Caki2 (cell line): ENCODE measurements at regions not wholly inside any gene's neighbourhood (a gene's known extent, or its start where the extent isn't known, plus 50 kb on each side); places are given as distances from the start of the nearest gene placed in this dataset.
A peak's percentile ranks its signal among the peaks of the same experiment; 100 is the strongest.
"Not testable (repeated sequence)": the region's sequence is repeated elsewhere in the genome, so short reads cannot be mapped to it uniquely, and the experiment has no call there.

Experiments used
- DNase-seq: peaks from one replicate; pipeline ENCODE4 v3.0.0-alpha.2; 2015; ENCODE audit warnings: low read depth
- in situ Hi-C: cut with HindIII; loops from 2 replicates; pipeline ENCODE4 v1.10.0; 2016; ENCODE audit warnings: low sequenced_read_pairs, low pct_unique_long_range_greater_than_20kb, mixed read lengths

DNA sequence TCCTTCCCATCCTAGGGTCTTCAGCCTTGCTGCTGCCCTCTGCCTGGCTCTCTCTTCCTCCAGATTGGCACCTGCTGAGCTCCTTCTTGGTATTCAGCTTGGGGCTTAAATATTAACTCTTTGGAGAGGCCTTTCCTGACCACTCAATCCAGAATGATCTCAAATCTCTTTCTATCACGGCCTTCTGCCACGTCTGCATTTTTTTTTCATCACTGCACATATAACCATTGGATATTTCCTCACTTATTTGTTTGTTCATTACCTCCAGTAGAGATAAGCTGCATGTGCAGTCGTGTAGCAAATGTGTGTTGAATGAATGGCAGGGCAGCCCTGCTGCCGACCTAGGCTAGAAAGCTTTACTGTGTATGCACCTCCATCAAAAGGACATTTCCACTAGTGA, 51.6 kb upstream of the MPP7 start:
- in situ Hi-C loops: no loop called here
- no peak for DNase-seq

- in situ Hi-C loops: no loop called here
- DNase-seq: no peak
Measured at GRCh38 chr10:28355376-28355775, 52.5 kb upstream of the MPP7 start.

GRCh38 chr10:28359334-28359733, 56.5 kb upstream of the MPP7 start:
- DNase-seq: no peak
- in situ Hi-C loops: no loop called here

DNA sequence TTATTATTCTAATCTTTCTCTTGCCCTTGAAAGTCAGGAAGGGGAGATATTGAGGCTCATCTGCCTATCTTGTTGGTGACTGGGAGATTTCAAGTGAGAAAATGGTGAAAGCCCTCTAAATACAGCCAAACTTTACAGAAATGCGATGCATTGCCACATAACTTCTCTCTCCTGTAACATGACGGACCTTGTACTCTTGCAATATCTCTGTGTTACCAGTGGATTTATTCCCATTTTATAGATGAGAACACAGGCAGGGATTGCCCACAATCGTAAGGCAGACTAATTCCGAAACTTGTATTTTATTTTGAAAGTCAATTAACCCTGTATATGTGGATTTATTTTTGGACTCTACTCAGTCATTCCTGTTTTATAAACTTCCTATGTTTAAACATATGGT, 57.3 kb upstream of the MPP7 start:
- DNase-seq: no peak
- in situ Hi-C loops: no loop called here

- in situ Hi-C loops: no loop called here
- DNase-seq: no peak
Measured at GRCh38 chr10:28363376-28363775, 60.5 kb upstream of the MPP7 start.

DNA sequence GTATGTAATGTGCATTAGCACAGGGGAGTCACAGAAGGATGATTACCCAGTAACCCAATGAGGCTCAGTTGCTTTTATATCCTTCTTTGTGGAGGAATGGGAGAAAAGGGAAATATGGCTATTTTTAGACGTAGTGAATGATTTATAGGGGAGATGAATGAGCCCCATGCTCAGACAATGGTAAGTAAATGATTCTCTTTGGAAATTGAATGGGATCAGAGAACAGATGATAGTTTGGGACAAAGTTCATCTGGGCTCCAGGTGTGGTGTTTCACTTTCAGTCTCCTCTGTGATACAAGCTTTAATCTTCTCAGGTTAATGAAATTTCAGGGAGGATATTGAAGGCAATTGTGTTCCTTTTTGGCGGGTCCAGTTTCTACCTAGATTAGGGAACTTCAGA, 63.0 kb upstream of the MPP7 start:
- DNase-seq: peak; percentile 12
- in situ Hi-C loops: no loop called here

DNA sequence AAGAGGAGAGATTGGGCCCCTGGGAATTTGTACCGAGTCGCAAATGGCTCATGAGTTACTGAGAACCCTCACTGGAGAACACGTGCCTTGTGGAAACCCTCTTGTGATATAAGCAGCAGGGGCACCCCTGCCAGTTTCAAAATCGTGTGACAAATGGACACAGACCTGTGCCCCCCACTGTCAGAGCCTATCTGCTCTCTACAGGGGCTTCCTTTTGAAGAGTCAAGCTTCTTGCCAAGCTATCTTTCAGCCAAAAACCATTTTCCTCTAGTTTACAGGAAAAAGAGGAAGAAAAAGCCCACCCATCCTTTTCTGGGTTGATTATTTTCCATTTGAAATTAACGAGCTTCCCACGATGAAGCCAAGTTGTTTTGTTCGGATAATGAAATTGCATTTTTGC, 64.1 kb upstream of the MPP7 start:
- in situ Hi-C loops: no loop called here

DNA sequence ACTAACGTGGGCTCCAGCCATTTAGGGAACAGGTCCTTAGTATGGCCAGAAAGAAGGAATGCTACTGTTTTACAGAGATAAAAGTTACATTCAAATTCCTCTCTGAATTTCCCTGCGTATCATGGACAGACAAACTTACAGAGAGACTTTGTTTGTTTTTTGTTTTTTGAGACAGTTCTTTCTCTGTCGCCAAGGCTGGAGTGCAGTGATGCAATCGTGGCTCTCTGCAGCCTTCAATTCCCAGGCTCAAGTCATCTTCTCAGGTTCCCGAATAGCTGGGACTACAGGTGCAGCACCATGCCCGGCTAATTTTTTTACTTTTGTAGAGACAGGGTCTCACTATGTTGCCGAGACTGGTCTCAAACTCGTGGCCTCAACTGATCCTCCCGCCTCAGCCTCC, 64.5 kb upstream of the MPP7 start:
- in situ Hi-C loops: no loop called here
- no peak for DNase-seq

More for the DNA sequence above, 64.1 kb upstream of the MPP7 start:
- DNase-seq: no peak

GRCh38 chr10:28367929-28368484, 65.1 kb upstream of the MPP7 start:
- no peak for DNase-seq
- in situ Hi-C loops: no loop called here

DNA sequence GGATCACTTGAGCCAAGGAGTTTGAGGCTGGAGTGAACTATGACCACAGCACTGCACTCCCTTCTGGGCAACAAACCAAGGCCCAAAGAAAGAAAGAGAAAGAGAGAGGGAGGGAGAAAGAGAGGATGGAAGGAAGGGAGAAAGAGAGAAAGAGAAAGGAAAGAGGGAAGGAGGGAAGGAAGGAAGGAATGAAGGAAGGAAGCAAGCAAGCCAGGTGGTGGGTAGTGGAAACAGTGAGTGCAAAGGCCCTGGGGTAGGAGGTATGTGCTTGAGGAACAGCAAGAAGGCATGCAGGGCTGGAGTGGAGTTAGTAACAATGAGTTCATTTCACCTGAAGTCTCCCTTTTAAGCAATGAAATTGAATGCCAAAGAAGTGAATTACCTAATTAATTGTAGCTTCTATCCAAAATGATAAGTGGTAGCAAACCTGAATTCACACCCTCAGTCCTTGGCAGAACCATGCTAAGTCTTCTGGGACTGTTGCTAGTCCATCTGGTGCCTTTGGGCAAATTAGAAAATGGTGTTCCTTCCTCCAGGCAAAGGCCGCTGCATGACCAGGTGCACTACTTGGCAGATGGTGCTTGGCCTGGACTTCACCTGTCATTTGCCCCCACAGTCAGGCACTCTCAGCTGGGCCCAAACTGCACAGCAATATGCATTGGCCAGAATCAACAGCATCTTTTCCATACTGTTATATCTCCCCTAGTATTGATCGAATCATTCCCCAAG, 67.4 kb upstream of the MPP7 start:
- in situ Hi-C loops: no loop called here
- no peak for DNase-seq

- DNase-seq, in situ Hi-C loops: not testable (repeated sequence)
Measured at GRCh38 chr10:28371638-28372037, 68.8 kb upstream of the MPP7 start.

GRCh38 chr10:28374036-28374435, 71.2 kb upstream of the MPP7 start:
- in situ Hi-C loops: no loop called here
- no peak for DNase-seq

DNA sequence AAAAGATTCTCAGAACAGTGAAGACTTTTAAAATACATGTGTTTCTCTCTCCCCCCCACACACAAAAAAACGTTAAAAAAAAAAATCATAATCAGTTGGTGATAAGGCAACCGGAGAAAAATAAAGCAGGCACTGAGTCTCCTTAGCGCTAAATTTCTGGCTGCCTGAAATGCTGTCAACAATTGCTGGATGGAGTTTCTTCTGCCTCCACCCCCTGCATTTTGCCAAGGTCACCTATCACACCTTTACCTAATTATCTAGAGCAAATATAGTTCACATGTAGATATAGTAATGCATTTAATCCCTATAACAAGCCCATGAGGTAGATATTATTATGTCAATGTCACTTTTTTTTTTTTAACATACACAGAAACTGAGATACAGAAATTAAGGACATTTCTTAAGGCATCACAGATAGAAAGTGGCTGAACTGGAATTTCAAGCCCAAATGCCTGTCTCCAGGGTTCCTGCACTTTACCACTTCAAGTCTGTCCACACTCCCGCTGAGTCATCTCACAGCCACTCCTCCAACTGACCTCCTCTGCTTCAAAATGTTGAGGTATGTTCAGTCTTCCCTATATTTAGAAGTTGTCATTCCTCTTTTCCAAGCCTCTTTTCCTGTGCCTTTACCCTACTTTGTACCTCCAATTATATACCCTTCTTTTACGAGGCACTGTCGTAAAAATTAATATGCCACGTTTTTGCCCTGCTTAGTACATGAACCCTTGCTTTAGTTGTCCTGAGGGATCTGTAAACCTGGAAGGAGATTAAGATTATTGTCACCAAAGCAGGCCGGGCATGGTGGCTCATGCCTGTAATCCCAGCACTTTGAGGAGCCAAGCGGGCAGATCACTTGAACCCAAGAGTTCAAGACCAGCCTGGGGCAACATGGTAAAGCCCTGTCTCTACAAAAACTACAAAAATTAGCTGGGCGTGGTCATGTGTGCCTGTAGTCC, 72.8 kb upstream of the MPP7 start:
- peak; percentile 46 for DNase-seq
- in situ Hi-C loops: no loop called here

GRCh38 chr10:28378986-28379585, 76.2 kb upstream of the MPP7 start:
- in situ Hi-C loops: no loop called here
- no peak for DNase-seq

DNA sequence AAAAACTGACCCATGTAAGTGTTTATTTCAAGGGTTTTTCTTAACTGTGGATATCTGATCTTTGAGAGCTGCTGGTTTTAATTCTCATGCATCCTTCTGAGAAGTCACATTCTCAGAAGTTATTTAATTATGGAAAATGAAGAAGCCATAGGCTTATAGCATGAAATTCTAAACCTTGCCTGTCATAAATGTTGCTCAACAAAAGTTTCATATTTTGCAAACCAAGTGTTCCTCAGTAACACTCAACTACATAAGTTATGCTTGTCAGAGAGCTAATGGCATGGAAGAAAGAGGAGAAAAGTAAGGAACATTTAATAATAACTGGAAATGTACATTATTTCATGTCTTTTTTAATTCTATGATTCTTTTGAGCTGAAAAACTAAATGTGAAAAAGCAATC, 78.6 kb upstream of the MPP7 start:
- in situ Hi-C loops: no loop called here
- DNase-seq: no peak

DNA sequence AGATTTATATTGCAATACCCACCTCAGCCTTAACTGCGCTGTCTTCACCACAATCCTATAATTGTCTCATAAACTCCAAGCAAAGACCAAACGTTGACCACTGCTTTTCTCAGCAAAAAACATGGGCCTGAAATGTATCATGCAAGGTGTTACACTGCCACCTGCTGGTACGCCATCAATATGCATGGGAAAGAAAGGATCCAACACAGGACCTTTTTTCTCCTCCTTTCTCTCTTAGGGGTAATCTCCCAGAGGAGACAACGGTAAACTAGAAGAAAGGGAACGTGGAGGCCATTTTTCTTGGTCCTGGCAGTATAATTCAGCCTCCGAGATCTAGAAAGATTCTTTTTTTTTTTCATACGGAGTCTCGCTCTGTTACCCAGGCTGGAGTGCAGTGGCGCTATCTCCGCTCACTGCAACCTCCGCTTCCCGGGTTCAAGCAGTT, 79.1 kb upstream of the MPP7 start:
- in situ Hi-C loops: no loop called here
- peak; percentile 84 for DNase-seq

GRCh38 chr10:28382525-28383269, 79.8 kb upstream of the MPP7 start:
- in situ Hi-C loops: no loop called here
- no peak for DNase-seq

- in situ Hi-C loops: no loop called here
- DNase-seq: no peak
Measured at GRCh38 chr10:28384557-28384956, 81.7 kb upstream of the MPP7 start.
